ENCODE measurements at regions not wholly inside any gene's neighbourhood (a gene's known extent, or its start where the extent isn't known, plus 50 kb on each side); places are given as distances from the start of the nearest gene placed in this dataset.

- TF ChIP-seq EZH2 (IDR thresholded peaks at IDR 0.05; ENCODE audit: borderline replicate concordance, insufficient read depth, low read depth, low read length, poor library complexity, severe bottlenecking) = no peak
- no peak for TF ChIP-seq CTCF (IDR thresholded peaks at IDR 0.05)
- no peak overlapping the region for H3K4me3 Mint-ChIP-seq
- intact Hi-C loops (cut with micrococcal nuclease) = no loop called here
- DNase-seq = no peak
- H3K9me3 ChIP-seq (ENCODE audit: control extremely low read depth in 1 of 3, control insufficient read depth in 2 of 3, insufficient read depth in 1 of 3, low read length in 2 of 3) = peaks cover 0 to 5% (median 0%) of the 10 kb centered on the region in 3 donors
- H3K27ac ChIP-seq (ENCODE audit: low read length in 2 of 2) = no peak overlapping the region
- no peak overlapping the region for H3K4me2 ChIP-seq (replicated peaks; ENCODE audit: low read depth, low read length, poor library complexity, severe bottlenecking)
- H3K27me3 ChIP-seq (replicated peaks in 1 of 4; ENCODE audit: control extremely low read depth in 1 of 4, control insufficient read depth in 3 of 4, insufficient read depth in 4 of 4, low read length in 3 of 4) = no peaks in the 10 kb centered on the region
- no peaks in the 10 kb centered on the region for H3K36me3 ChIP-seq (replicated peaks in 1 of 2; ENCODE audit: control extremely low read depth in 1 of 2, control insufficient read depth in 1 of 2, extremely low read depth in 1 of 2, insufficient read depth in 2 of 2, low read length in 1 of 2)
- peaks cover 6% of the 10 kb centered on the region for H3K27me3 Mint-ChIP-seq
- no peaks in the 10 kb centered on the region for H3K79me2 ChIP-seq (ENCODE audit: control insufficient read depth, insufficient read depth, low read length)
- H3K4me1 ChIP-seq (ENCODE audit: control insufficient read depth in 2 of 2, insufficient read depth in 2 of 2, low read length in 2 of 2) = no peaks in the 10 kb centered on the region
- H3K9me3 Mint-ChIP-seq (ENCODE audit: insufficient read depth) = no peaks in the 10 kb centered on the region
- H3K27ac Mint-ChIP-seq = no peak overlapping the region
- no peak overlapping the region for H3K9ac ChIP-seq (ENCODE audit: low read length)
- no peak overlapping the region for H2AFZ ChIP-seq (ENCODE audit: insufficient read depth, low read depth, low read length, poor library complexity, severe bottlenecking)
- no peaks in the 10 kb centered on the region for H4K20me1 ChIP-seq (ENCODE audit: control insufficient read depth, insufficient read depth, low read length, poor library complexity, severe bottlenecking)
- no peaks in the 10 kb centered on the region for H3K4me1 Mint-ChIP-seq
- ATAC-seq (ENCODE audit: low read depth) = no peak
- H3K4me3 ChIP-seq (ENCODE audit: control extremely low read depth in 1 of 5, extremely low read depth in 1 of 5, insufficient read depth in 1 of 5, low read depth in 2 of 5, low read length in 4 of 5) = no peak overlapping the region
- POLR2A ChIA-PET = no interaction called here
- CTCF ChIA-PET = interaction anchor here (0.7 to 2.3 kb wide), 3 partner anchors 10 to 245 kb away, joined by 4 to 6 read pairs (median 5); no protein-coding TSS in a partner anchor
- 96% methylated on average over 8 of the region's 8 CpGs for WGBS (ENCODE audit: insufficient coverage)
Measured at GRCh38 chr11:34830648-34831047, 85.5 kb downstream of the APIP start.

DNA sequence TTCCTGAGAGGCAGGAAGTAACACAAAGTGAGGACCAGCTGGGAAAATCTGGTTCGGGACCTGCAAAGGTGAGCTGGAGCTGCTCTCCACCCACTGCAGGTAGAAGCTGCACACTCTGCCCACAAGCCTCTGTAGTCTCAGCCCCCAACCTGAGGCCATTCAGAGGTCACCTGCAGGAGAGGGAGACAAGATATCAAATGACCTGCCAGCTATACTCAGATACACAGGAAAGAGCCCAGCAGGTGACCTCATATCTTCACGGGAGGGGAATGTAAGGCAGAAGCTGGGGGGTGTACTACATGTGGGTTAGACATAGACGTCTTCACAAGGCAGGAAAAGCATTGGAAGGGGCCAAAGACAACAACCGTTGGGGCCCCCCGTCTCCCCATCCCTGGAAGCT lies 86.1 kb downstream of the APIP start:
- Mint-ChIP-seq H3K27ac (no peak overlapping the region), H3K27me3 (peaks cover 4% of the 10 kb centered on the region), H3K9me3 (ENCODE audit: insufficient read depth) (no peaks in the 10 kb centered on the region), H3K4me1 (no peaks in the 10 kb centered on the region), H3K4me3 (no peak overlapping the region)
- WGBS (ENCODE audit: insufficient coverage) = 93% methylated on average over 3 of the region's 5 CpGs
- ATAC-seq (ENCODE audit: low read depth) (no peak), DNase-seq (no peak)
- H3K36me3 ChIP-seq (replicated peaks in 1 of 2; ENCODE audit: control extremely low read depth in 1 of 2, control insufficient read depth in 1 of 2, extremely low read depth in 1 of 2, insufficient read depth in 2 of 2, low read length in 1 of 2) = no peaks in the 10 kb centered on the region
- no peak overlapping the region for H3K4me3 ChIP-seq (ENCODE audit: control extremely low read depth in 1 of 5, extremely low read depth in 1 of 5, insufficient read depth in 1 of 5, low read depth in 2 of 5, low read length in 4 of 5)
- H3K27me3 ChIP-seq (replicated peaks in 1 of 4; ENCODE audit: control extremely low read depth in 1 of 4, control insufficient read depth in 3 of 4, insufficient read depth in 4 of 4, low read length in 3 of 4) = no peaks in the 10 kb centered on the region
- no peak overlapping the region for H3K9ac ChIP-seq (ENCODE audit: low read length)
- peaks cover 0 to 5% (median 0%) of the 10 kb centered on the region in 3 donors for H3K9me3 ChIP-seq (ENCODE audit: control extremely low read depth in 1 of 3, control insufficient read depth in 2 of 3, insufficient read depth in 1 of 3, low read length in 2 of 3)
- no peaks in the 10 kb centered on the region for H4K20me1 ChIP-seq (ENCODE audit: control insufficient read depth, insufficient read depth, low read length, poor library complexity, severe bottlenecking)
- intact Hi-C loops (cut with micrococcal nuclease) = no loop called here
- CTCF ChIA-PET = interaction anchor here (0.7 to 2.3 kb wide), 2 partner anchors 10 to 37 kb away, joined by 4 to 6 read pairs; no protein-coding TSS in a partner anchor
- TF ChIP-seq CTCF (IDR thresholded peaks at IDR 0.05) (no peak), EZH2 (IDR thresholded peaks at IDR 0.05; ENCODE audit: borderline replicate concordance, insufficient read depth, low read depth, low read length, poor library complexity, severe bottlenecking) (no peak)
- no peaks in the 10 kb centered on the region for H3K4me1 ChIP-seq (ENCODE audit: control insufficient read depth in 2 of 2, insufficient read depth in 2 of 2, low read length in 2 of 2)
- POLR2A ChIA-PET = no interaction called here
- H2AFZ ChIP-seq (ENCODE audit: insufficient read depth, low read depth, low read length, poor library complexity, severe bottlenecking) = no peak overlapping the region
- H3K79me2 ChIP-seq (ENCODE audit: control insufficient read depth, insufficient read depth, low read length) = no peaks in the 10 kb centered on the region
- no peak overlapping the region for H3K4me2 ChIP-seq (replicated peaks; ENCODE audit: low read depth, low read length, poor library complexity, severe bottlenecking)
- H3K27ac ChIP-seq (ENCODE audit: low read length in 2 of 2) = no peak overlapping the region
